ENCODE measurements at regions not wholly inside any gene's neighbourhood (a gene's known extent, or its start where the extent isn't known, plus 50 kb on each side); places are given as distances from the start of the nearest gene placed in this dataset.

DNA sequence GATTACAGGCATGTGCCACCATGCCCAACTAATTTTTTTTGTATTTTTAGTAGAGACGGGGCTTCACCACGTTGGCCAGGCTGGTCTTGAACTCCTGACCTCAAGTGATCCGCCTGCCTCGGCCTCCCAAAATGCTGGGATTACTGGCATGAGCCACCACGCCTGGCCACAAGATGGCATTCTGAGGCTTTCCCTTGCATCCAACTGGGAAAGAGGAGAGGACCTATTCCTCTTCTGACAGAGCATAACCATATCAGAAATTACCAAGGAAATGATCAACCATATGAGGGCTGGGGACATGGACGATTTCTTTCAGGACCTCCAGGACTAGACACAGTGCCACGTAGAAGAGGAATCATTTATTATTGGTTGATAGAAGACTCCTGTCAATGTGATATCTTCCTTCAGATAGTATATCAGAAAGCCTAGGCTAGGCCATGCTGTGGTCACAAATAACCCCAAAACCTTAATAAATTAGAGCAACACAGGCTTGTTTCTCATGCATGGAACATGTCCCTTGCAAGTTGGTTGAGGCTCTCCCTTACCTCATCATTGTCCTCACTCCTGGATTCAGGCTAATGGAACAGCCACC is 372.3 kb upstream of the IL12A start:
- no peaks in the 10 kb centered on the region for H3K36me3 ChIP-seq (ENCODE audit: control insufficient read depth in 2 of 2, extremely low read depth in 1 of 2, insufficient read depth in 2 of 2, low read length in 2 of 2)
- no peaks in the 10 kb centered on the region for H3K9me3 ChIP-seq (ENCODE audit: control insufficient read depth, low read depth, low read length)
- peaks cover 11% of the 10 kb centered on the region for H3K4me1 ChIP-seq (ENCODE audit: control insufficient read depth, extremely low read depth, insufficient read depth, low read length)
- no peak overlapping the region for H3K9ac ChIP-seq (ENCODE audit: control insufficient read depth, extremely low read depth, insufficient read depth, low read length)
- dilution Hi-C loops (cut with MboI; ENCODE audit: extremely low pct_ligation_motif_present, low sequenced_read_pairs) = no loop called here
- no peaks in the 10 kb centered on the region for H3K79me2 ChIP-seq (ENCODE audit: control insufficient read depth, insufficient read depth, low read length)
- H3K4me2 ChIP-seq (ENCODE audit: control insufficient read depth, extremely low read depth, insufficient read depth, low read depth, low read length) = no peak overlapping the region
- H3K9me1 ChIP-seq (ENCODE audit: control insufficient read depth, extremely low read depth, insufficient read depth, low read length) = no peaks in the 10 kb centered on the region
- H4K20me1 ChIP-seq (ENCODE audit: control insufficient read depth, extremely low read depth, insufficient read depth, low read length) = no peaks in the 10 kb centered on the region
- peak; percentile 49 for FAIRE-seq
- no peak overlapping the region for H3K27ac ChIP-seq (ENCODE audit: control insufficient read depth, insufficient read depth, low read length)
- H3K4me3 ChIP-seq (ENCODE audit: control insufficient read depth in 2 of 3, extremely low read depth in 1 of 3, insufficient read depth in 2 of 3, low read depth in 1 of 3, low read length in 3 of 3) = no peak overlapping the region
- H3K27me3 ChIP-seq (ENCODE audit: control insufficient read depth, extremely low read depth, insufficient read depth, low read length) = no peaks in the 10 kb centered on the region
- no peak overlapping the region for H2AFZ ChIP-seq (ENCODE audit: control insufficient read depth, low read length)
- no peak for DNase-seq (ENCODE audit: low read depth, low spot score)
- TF ChIP-seq EZH2 (IDR thresholded peaks at IDR 0.05; ENCODE audit: low read length) (no peak), CTCF (optimal IDR thresholded peaks at IDR 0.05 in 1 of 3, IDR thresholded peaks at IDR 0.05 in 1 of 3, conservative IDR thresholded peaks at IDR 0.05 in 1 of 3; ENCODE audit: extremely low read depth in 1 of 3, insufficient read depth in 2 of 3, low read length in 3 of 3) (peak; percentile 62 to 69 (median 68))

- no peaks in the 10 kb centered on the region for H3K9me1 ChIP-seq (ENCODE audit: control insufficient read depth, extremely low read depth, insufficient read depth, low read length)
These were observed 369.2 kb upstream of the IL12A start for GRCh38 chr3:159619341-159619885.

More at GRCh38 chr3:159619341-159619885, 369.2 kb upstream of the IL12A start:
- Histone ChIP-seq H2AFZ (ENCODE audit: control insufficient read depth, low read length) (no peak overlapping the region), H3K9me3 (ENCODE audit: control insufficient read depth, low read depth, low read length) (no peaks in the 10 kb centered on the region), H3K4me2 (ENCODE audit: control insufficient read depth, extremely low read depth, insufficient read depth, low read depth, low read length) (no peak overlapping the region), H3K9ac (ENCODE audit: control insufficient read depth, extremely low read depth, insufficient read depth, low read length) (no peak overlapping the region), H3K79me2 (ENCODE audit: control insufficient read depth, insufficient read depth, low read length) (no peaks in the 10 kb centered on the region), H4K20me1 (ENCODE audit: control insufficient read depth, extremely low read depth, insufficient read depth, low read length) (no peaks in the 10 kb centered on the region), H3K36me3 (ENCODE audit: control insufficient read depth in 2 of 2, extremely low read depth in 1 of 2, insufficient read depth in 2 of 2, low read length in 2 of 2) (no peaks in the 10 kb centered on the region), H3K4me1 (ENCODE audit: control insufficient read depth, extremely low read depth, insufficient read depth, low read length) (peaks cover 11% of the 10 kb centered on the region), H3K4me3 (ENCODE audit: control insufficient read depth in 2 of 3, extremely low read depth in 1 of 3, insufficient read depth in 2 of 3, low read depth in 1 of 3, low read length in 3 of 3) (no peak overlapping the region), H3K27me3 (ENCODE audit: control insufficient read depth, extremely low read depth, insufficient read depth, low read length) (no peaks in the 10 kb centered on the region), H3K27ac (ENCODE audit: control insufficient read depth, insufficient read depth, low read length) (no peak overlapping the region)
- DNase-seq (ENCODE audit: low read depth, low spot score) = no peak
- dilution Hi-C loops (cut with MboI; ENCODE audit: extremely low pct_ligation_motif_present, low sequenced_read_pairs) = no loop called here
- TF ChIP-seq EZH2 (IDR thresholded peaks at IDR 0.05; ENCODE audit: low read length) (no peak), CTCF (optimal IDR thresholded peaks at IDR 0.05 in 1 of 3, IDR thresholded peaks at IDR 0.05 in 1 of 3, conservative IDR thresholded peaks at IDR 0.05 in 1 of 3; ENCODE audit: extremely low read depth in 1 of 3, insufficient read depth in 2 of 3, low read length in 3 of 3) (no peak)
- no peak for FAIRE-seq
